MG63 (cell line): ENCODE measurements at regions not wholly inside any gene's neighbourhood (a gene's known extent, or its start where the extent isn't known, plus 50 kb on each side); places are given as distances from the start of the nearest gene placed in this dataset.
"Not testable (repeated sequence)": the region's sequence is repeated elsewhere in the genome, so short reads cannot be mapped to it uniquely, and the experiment has no call there.

Experiments
- DNase-seq: peaks from one replicate; pipeline ENCODE4 v3.0.0-alpha.2; 2020
- H3K27me3 ChIP-seq: fragments of 250-450 bp; sonication (Bioruptor Pico); 2 replicates; pipeline ENCODE4 v1.5.1; 2020; ENCODE audit warnings: mild to moderate bottlenecking, moderate library complexity
- H3K36me3 ChIP-seq: fragments of 250-450 bp; sonication (Bioruptor Pico); 2 replicates; pipeline ENCODE4 v1.5.1; 2020; ENCODE audit warnings: mild to moderate bottlenecking, moderate library complexity
- H3K4me3 ChIP-seq: fragments of 250-450 bp; sonication (Bioruptor Pico); 2 replicates; pipeline ENCODE4 v1.5.1; 2020; ENCODE audit warnings: mild to moderate bottlenecking, moderate library complexity
- H3K9me3 ChIP-seq: fragments of 250-450 bp; sonication (Bioruptor Pico); 2 replicates; pipeline ENCODE4 v1.5.1; 2020; ENCODE audit warnings: mild to moderate bottlenecking, moderate library complexity

DNA sequence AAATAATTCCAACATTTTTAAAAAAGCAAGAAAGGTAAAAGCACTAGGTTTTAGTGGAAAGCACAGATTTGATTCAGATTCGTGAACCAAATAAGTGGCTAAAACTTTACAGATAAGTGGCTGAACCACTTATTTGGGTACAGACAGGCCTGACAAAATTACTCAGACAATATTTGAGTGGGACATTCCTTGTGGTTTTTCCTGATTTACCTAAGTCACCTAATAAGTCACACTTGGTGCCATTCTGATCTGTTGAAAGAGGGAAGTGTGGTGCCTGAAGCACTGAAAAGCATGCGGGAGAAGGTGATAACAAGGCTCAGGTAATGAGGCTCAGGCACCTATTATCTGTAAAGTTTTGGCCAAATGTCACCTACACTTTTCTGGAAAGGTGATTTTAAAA, 81.6 kb upstream of the CD55 start:
- H3K36me3 ChIP-seq = no peaks in the 10 kb centered on the region
- no peak for DNase-seq
- no peak overlapping the region for H3K4me3 ChIP-seq
- no peaks in the 10 kb centered on the region; the same call in 1 of the 2 replicates for H3K9me3 ChIP-seq
- H3K27me3 ChIP-seq = no peaks in the 10 kb centered on the region

DNA sequence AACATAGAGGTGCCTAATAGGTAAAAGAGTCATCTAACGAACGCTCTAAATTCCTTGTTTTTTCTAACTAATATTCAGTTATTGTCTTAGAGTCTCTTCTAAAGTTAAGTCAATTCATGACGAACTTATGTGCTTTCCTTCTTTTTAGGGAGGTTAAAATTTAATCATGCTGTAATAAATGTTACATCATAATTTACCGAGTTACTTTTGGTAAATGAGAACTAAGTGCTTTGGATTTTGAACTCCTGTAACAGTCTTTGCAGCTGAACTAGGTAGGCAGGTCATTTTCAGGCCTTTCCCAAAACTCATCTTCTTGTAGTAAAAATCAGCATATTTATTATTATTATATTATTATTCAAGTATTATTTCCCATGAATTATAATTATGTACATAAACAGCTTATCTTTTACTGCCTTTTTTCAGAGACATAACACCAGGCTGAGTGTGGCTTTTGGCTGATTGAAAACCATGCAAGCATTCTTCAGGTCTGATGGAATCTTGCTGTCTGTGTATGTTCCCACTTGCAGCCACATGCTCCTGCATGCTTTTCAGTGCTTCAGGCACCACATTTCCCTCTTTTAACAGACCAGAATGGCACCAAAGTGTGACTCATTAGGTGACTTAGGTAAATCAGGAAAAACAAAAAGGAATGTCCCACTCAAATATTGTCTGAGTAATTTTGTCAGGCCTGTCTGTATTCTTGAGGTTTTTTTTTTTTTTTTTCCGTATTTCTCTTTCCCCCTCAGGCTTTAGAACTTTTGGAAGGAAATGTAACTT, 81.0 kb upstream of the CD55 start:
- DNase-seq = peak; percentile 51
- no peaks in the 10 kb centered on the region for H3K36me3 ChIP-seq

DNA sequence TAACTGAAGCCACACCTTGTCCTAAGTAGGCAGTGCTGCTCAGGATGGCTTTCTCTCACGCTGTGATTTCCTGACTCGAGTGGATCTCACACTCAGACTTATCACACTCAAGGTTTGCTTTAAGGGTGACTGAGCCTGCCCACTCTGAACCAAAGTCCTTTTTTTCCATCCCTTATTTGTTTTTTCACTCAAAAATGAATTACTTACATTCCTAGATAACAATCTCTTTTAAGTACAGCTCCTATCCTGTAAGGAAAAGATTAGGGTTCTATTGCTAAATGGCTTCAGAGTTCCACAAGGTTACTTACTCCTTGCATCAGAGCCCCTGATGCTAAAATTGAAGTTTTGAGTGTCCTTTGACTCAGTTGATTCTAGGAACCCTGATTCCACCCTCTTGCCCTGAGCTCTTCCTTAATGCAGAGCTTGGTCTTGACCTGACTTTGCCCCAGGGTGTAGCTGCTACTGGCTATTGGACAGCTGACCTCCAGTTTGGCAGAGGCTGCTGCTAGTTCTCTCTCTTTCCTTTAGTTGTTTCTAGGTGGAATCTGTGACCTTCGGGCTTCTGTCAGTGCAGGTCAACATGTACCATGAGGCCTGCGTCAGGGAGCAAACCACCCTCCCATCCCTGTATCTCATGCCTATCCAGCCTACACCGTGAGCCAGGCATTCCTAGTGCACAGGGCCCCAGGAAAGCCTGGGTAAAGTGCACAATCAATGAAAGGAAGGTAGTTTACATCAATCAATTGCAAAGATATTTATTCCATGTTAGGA, 80.1 kb upstream of the CD55 start:
- Histone ChIP-seq H3K36me3 (no peaks in the 10 kb centered on the region), H3K4me3 (no peak overlapping the region), H3K27me3 (no peaks in the 10 kb centered on the region), H3K9me3 (no peaks in the 10 kb centered on the region; the same call in 1 of the 2 replicates)
- peak; percentile 52 for DNase-seq

More for the DNA sequence above, 81.0 kb upstream of the CD55 start:
- H3K9me3 ChIP-seq = no peaks in the 10 kb centered on the region; the same call in 1 of the 2 replicates
- H3K4me3 ChIP-seq = no peak overlapping the region
- no peaks in the 10 kb centered on the region for H3K27me3 ChIP-seq

DNA sequence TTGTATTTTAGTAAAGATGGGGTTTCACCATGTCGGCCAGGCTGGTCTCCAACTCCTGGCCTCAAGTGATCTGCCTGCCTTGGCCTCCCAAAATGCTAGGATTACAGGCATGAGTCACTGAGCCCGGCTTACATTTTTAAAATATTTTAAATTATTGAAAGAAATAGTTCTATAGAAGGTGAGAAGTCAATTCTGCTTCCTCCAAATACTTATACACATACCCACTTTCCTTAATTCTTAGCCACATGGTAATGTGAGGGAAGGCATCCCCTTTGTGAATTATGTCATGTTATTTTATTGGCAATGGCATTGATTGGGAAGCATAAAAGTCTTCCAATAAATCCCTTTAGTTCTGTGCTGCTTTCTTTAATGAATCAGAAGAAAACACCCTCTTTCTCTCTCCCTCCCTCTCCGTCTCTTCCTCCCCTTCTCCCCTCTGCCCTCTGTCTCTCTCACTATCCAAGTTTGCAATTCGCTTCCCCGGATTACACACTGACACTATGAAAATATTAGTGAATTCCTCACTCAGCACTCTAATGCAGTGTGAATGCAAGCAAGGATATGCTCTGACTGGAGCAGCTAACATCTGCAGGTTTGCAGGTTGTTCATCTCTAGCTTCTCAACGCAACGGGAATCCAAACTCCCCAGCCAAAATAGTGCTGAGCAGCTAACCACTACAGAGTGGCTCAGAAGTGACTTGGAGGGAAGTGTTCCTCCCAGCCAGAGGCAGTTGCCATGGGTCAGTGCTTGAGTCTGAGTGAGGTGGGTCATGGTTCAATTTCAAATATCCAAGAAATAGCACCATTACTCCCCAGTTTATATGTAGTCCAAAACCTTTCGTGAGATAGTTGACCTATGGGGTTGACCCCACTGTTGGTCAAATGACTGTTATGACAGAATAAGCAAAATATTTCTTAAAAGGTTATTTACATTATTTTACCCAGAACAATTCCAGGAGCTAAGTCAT, 77.8 kb upstream of the CD55 start:
- H3K27me3 ChIP-seq = no peaks in the 10 kb centered on the region
- no peak overlapping the region for H3K4me3 ChIP-seq
- no peaks in the 10 kb centered on the region for H3K9me3 ChIP-seq
- DNase-seq = peak; percentile 89
- no peaks in the 10 kb centered on the region for H3K36me3 ChIP-seq

DNA sequence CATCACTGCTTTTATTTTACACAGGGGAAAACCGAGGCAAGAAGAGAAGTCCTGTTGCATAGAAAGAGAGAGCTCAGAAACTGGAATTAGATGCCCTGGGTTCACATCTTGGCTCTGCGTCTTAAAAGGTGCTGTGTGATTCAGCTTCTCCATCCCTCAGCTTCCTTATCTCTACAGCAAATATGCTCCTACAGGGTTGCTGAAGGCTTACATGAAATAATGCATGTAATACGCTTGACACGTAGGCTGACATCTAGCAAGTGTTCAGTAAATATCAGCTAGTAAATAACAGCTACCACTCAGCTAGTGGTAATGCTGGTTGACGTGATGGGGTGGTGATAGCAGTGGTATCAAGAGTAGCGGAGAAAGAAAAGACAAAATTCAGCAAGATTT, 77.1 kb upstream of the CD55 start:
- no peak for DNase-seq
- Histone ChIP-seq H3K27me3 (no peaks in the 10 kb centered on the region), H3K36me3 (no peaks in the 10 kb centered on the region), H3K4me3 (no peak overlapping the region), H3K9me3 (no peaks in the 10 kb centered on the region)

DNA sequence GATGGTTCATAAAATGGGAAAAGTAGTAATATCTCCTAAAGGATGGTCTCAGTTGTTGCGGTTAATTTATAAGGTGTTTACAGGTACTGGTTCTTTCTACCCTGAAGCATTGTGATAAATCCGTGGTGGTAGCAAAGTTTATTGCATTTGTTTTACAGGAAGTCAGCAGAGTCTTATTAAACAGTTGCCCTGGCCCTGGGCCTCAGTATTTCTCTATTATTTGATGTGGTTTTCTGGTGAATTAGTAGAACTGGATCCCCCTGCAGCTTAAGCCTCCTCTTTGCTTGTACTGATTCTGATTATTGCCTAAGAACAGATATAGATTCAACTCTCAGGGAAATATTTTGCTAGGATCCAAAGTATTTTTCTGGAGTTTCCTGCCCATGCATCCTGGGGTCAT, 76.4 kb upstream of the CD55 start:
- DNase-seq = no peak
- no peak overlapping the region for H3K4me3 ChIP-seq
- no peaks in the 10 kb centered on the region for H3K27me3 ChIP-seq
- no peaks in the 10 kb centered on the region for H3K9me3 ChIP-seq
- H3K36me3 ChIP-seq = no peaks in the 10 kb centered on the region

DNA sequence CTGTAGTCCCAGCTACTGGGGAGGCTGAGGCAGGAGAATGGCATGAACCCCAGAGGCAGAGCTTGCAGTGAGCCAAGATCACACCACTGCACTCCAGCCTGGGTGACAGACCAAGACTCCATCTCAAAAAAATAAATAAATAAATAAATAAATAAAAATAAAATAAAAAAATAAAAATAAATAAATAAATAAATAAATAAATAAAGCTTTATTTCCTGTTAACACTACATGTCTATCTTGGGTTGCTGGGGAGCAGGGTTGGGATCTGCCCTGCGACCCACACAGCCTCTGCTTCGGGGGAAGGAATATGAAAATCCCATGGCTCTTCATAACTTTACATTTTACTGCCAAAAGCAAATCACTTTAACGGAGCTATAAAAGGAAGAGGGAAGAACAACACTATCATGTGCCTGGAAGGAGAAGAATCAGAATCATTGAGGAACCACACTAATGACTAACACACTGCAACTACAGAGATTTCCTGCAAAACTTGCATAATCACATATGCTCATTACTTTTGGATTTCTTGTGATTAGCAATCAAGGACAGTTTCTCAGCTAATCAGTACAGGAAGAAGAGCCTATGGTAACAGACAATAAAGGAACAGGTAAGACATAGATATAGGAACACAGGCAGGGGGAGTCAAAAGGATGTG, 72.8 kb upstream of the CD55 start:
- H3K4me3 ChIP-seq = no peak overlapping the region
- no peaks in the 10 kb centered on the region for H3K36me3 ChIP-seq
- DNase-seq = no peak

DNA sequence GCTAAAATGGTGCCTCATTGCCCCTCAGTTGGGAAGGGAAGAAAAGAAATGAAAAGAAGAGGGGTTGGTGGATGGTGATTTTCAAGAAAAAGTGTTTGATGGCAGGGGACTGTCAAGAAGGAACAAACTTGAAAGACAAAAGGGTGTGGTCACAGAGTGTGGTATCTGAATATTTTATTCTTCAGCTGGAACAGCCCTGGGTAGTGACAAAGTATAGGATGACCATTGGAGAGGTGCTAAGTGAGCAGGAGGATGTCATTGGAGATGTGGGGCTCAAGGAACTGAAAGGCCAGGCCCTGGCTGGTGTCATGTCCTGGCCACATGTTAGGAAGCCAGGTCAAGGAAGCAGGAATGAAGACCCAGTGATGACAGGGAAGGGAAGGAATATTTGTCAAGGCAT, 71.0 kb upstream of the CD55 start:
- Histone ChIP-seq H3K9me3 (peaks cover 5% of the 10 kb centered on the region; the same call in 1 of the 2 replicates), H3K27me3 (no peaks in the 10 kb centered on the region), H3K36me3 (no peaks in the 10 kb centered on the region), H3K4me3 (no peak overlapping the region)
- no peak for DNase-seq

More for the DNA sequence above, 72.8 kb upstream of the CD55 start:
- Histone ChIP-seq H3K27me3 (no peaks in the 10 kb centered on the region), H3K9me3 (no peaks in the 10 kb centered on the region; the same call in 1 of the 2 replicates)

DNA sequence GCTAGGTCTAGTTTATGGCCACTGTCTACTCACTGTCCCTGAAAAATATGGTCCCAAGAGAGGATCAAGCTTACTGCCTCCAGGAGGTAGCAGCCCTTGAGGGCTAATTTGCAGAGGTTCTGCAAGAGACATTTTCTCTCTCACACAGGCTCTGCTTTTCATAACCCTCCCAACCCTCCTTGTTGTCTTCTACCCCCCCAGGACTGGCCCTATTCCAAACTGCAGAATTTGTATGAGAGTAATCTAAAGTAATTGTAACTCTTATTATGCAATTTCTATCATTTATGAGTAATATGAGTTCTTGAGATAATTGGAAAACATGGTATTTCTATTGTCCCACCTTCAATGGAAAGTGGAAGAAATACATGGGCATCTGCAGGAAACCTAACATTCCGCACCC, 70.4 kb upstream of the CD55 start:
- Histone ChIP-seq H3K27me3 (no peaks in the 10 kb centered on the region), H3K9me3 (peaks cover 5% of the 10 kb centered on the region; the same call in 1 of the 2 replicates), H3K4me3 (no peak overlapping the region), H3K36me3 (no peaks in the 10 kb centered on the region)
- DNase-seq = no peak

DNA sequence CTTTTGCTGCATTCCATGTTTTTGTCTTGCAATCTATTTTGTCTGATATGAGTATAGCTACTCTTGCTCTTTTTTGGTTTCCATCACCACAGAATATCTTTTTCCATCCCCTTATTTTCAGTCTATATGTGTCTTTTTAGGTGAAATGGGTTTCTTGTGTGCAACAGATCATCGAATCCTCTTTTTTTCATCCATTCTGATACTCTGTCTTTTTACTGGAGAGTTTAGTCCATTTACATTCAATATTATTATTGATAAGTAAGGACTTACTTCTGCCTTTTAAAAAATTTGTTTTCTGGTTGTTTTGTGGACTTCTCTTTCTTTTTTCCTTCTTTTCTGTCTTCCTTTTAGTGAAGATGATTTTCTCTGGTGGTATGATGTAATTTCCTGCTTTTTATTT, 64.6 kb upstream of the CD55 start:
- H3K27me3 ChIP-seq = no peaks in the 10 kb centered on the region
- H3K36me3 ChIP-seq = no peaks in the 10 kb centered on the region

DNA sequence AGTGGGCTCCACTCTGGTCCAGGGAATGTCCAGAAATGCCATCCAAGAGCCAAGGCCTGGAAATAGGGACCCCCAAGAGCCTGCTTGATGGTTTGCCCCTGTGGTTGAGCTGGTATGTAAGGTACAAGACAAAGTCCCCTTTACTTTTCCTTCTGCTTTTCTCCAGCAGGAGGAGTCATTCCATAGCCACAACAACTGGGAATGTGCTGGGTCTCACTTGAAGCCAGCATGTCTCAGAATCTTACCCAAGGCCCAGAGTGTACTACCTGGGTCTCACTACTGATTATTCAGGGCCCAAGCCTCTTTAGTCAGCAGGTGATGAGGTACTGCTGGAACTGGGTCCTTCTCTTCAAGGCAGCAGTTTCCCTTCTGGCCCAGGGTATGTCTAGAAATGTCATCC, 62.1 kb upstream of the CD55 start:
- DNase-seq = no peak
- H3K36me3 ChIP-seq = no peaks in the 10 kb centered on the region
- H3K4me3 ChIP-seq = no peak overlapping the region
- peaks cover 18% of the 10 kb centered on the region for H3K9me3 ChIP-seq
- no peaks in the 10 kb centered on the region for H3K27me3 ChIP-seq

More for the DNA sequence above, 64.6 kb upstream of the CD55 start:
- H3K4me3 ChIP-seq = no peak overlapping the region
- peaks cover 17% of the 10 kb centered on the region for H3K9me3 ChIP-seq
- no peak for DNase-seq

DNA sequence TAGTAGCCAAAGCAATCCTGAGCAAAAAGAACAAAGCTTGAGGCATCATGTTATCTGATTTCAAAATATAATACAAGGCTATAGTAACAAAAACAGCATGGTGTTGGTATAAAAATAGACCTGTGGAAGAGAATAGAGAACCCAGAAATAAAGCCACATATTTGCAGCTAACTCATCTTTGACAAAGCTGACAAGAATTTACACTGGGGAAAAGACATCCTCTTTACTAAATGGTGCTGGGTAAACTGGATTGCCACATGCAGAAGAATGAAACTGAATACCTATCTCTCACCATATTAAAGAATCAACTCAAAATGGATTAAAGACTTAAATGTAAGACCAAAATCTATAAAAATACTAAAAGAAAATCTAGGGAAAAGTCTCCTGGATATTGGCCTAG, 59.5 kb upstream of the CD55 start:
- DNase-seq = no peak

DNA sequence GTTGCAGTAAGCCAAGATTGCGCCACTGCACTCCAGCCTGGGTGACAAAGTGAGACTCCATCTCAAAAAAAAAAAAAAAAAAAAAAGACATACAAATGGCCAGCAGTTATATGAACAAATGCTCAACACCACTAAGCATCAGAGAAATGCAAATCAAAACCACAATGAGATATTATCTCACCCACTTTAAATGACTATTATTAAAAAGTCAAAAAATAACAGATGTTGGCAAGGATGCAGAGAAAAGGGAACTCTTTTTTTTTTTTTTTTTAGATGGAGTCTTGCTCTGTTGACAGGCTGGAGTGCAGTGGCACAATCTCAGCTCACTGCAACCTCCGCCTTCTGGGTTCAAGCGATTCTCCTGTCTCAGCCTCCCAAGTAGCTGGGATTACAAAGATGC, 58.6 kb upstream of the CD55 start:
- H3K9me3 ChIP-seq, H3K27me3 ChIP-seq, H3K4me3 ChIP-seq, DNase-seq, H3K36me3 ChIP-seq: not testable (repeated sequence)

More for the DNA sequence above, 59.5 kb upstream of the CD55 start:
- Histone ChIP-seq H3K36me3 (no peaks in the 10 kb centered on the region), H3K9me3 (peaks cover 8% of the 10 kb centered on the region), H3K27me3 (no peaks in the 10 kb centered on the region), H3K4me3 (no peak overlapping the region)

DNA sequence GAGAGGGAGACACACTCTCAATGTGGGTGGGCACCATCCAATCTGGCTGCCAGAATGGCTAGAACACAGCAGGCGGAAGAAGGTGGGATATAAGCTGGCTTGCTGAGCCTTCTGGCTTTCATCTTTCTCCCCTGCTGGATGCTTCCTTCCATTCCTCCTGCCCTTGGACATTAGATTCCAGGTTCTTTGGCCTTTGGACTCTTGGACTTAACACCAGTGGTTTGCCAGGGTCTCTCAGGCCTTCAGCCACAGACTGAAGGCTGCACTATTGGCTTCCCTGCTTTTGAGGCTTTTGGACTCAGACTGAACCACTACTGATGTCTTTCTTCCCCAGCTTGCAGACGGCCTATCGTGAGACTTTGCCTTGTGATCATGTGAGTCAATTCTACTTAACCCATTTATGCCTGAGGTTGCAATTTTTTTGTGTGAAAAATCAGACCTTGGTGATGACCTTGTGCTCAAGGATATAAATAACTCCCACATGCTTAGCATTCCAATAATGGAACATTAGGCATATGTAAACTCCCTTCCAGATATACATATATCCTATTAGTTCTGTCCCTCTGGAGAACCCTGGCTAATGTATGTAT, 56.7 kb upstream of the CD55 start:
- DNase-seq = no peak
- H3K4me3 ChIP-seq = no peak overlapping the region
- no peaks in the 10 kb centered on the region for H3K27me3 ChIP-seq
- no peaks in the 10 kb centered on the region for H3K36me3 ChIP-seq
- peaks cover 8% of the 10 kb centered on the region for H3K9me3 ChIP-seq

DNA sequence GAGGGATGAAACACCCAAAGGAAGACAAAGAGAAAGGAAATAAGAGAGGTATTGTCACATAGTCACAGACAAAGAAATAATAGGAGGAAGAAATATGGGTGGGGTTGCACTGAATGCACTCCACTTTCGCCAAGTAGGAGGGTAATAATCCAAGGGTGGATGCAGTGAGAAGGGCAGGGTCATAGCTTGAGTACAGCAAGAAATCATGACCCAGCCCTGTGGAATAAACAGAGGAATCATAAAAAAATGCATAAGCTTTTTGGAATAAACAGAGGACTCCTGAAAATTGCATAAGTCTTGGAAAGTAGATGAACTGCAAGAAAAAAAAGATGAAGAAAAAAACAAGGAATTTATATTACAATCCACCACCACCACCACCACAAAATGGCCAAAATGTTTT, 53.1 kb upstream of the CD55 start:
- no peaks in the 10 kb centered on the region for H3K27me3 ChIP-seq
- no peaks in the 10 kb centered on the region for H3K36me3 ChIP-seq
- no peak for DNase-seq
- H3K9me3 ChIP-seq = peaks cover 2% of the 10 kb centered on the region
- no peak overlapping the region for H3K4me3 ChIP-seq
